ENCODE measurements at regions not wholly inside any gene's neighbourhood (a gene's known extent, or its start where the extent isn't known, plus 50 kb on each side); places are given as distances from the start of the nearest gene placed in this dataset.

DNA sequence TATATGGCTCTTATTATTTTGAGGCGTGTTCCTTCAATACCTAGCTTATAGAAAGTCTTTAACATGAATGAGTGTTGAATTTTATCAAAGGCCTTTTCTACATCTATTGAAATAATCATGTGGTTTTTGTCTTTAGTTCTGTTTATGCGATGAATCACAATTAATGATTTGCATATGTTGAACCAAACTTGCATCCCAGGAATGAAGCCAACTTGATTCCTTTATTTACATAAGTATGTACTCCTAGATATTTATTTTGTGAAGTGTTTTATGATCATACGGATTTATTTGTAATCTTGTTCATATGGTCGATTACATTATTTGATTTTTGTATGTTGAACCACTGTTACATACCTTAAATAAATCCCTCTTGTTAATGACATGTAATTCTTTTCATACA is 244.3 kb upstream of the KCND2 start:
- BruUV-seq (replicated peaks), result no TSS peak
- no peak overlapping the region for H3K27ac Mint-ChIP-seq (ENCODE audit: unreplicated experiment)
- no peaks in the 10 kb centered on the region for H3K36me3 Mint-ChIP-seq (ENCODE audit: insufficient read depth, unreplicated experiment)
- H3K4me1 Mint-ChIP-seq (ENCODE audit: low read depth, unreplicated experiment), result no peaks in the 10 kb centered on the region
- H3K27me3 Mint-ChIP-seq (ENCODE audit: insufficient read depth, unreplicated experiment), result no peaks in the 10 kb centered on the region
- Histone ChIP-seq H3K36me3 (ENCODE audit: control insufficient read depth, insufficient read depth, low read length) (no peaks in the 10 kb centered on the region), H3K4me1 (no peaks in the 10 kb centered on the region), H3K4me3 (ENCODE audit: low read depth, low read length) (no peak overlapping the region), H3K27me3 (replicated peaks; ENCODE audit: control insufficient read depth, insufficient read depth, low read length) (no peaks in the 10 kb centered on the region), H3K9me3 (no peaks in the 10 kb centered on the region)
- TF ChIP-seq, protein P1, sequence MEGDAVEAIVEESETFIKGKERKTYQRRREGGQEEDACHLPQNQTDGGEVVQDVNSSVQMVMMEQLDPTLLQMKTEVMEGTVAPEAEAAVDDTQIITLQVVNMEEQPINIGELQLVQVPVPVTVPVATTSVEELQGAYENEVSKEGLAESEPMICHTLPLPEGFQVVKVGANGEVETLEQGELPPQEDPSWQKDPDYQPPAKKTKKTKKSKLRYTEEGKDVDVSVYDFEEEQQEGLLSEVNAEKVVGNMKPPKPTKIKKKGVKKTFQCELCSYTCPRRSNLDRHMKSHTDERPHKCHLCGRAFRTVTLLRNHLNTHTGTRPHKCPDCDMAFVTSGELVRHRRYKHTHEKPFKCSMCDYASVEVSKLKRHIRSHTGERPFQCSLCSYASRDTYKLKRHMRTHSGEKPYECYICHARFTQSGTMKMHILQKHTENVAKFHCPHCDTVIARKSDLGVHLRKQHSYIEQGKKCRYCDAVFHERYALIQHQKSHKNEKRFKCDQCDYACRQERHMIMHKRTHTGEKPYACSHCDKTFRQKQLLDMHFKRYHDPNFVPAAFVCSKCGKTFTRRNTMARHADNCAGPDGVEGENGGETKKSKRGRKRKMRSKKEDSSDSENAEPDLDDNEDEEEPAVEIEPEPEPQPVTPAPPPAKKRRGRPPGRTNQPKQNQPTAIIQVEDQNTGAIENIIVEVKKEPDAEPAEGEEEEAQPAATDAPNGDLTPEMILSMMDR (IDR thresholded peaks at IDR 0.05; ENCODE audit: insufficient read depth in 1 of 2, low read depth in 1 of 2, low read length in 1 of 2, severe bottlenecking in 1 of 2, unreplicated experiment in 1 of 2), result no peak
- intact Hi-C loops (cut with micrococcal nuclease; ENCODE audit: unreplicated experiment), result no loop called here
- DNase-seq, result no peak
- POLR2A ChIA-PET, result no interaction called here
- CTCF ChIA-PET, result no interaction called here
- H3K9me3 Mint-ChIP-seq (ENCODE audit: unreplicated experiment), result no peaks in the 10 kb centered on the region
- no peak overlapping the region for H3K4me3 Mint-ChIP-seq (ENCODE audit: unreplicated experiment)

DNA sequence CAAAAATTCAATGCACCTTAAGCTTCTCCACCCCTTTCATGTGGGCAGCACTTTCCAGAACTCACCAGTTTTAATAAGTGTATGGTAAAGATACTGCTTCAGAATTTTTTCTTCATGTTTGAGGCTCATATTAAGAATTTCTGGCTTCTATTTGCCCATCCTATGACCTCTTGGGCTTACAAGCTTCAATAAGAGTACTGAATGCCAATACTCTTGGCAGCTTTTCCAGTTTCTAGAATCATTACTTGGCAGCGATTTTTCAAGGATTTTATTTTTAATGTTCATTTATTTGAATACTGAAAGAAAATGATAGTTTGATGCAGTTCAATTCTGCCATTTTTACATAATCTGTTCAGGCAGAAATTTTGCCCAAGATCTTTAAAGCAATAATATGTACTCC is 242.1 kb upstream of the KCND2 start:
- H3K4me1 Mint-ChIP-seq (ENCODE audit: low read depth, unreplicated experiment), result no peaks in the 10 kb centered on the region
- TF ChIP-seq, protein P1 (IDR thresholded peaks at IDR 0.05; ENCODE audit: insufficient read depth in 1 of 2, low read depth in 1 of 2, low read length in 1 of 2, severe bottlenecking in 1 of 2, unreplicated experiment in 1 of 2), result no peak
- no peaks in the 10 kb centered on the region for H3K27me3 Mint-ChIP-seq (ENCODE audit: insufficient read depth, unreplicated experiment)
- Histone ChIP-seq H3K4me1 (no peaks in the 10 kb centered on the region), H3K36me3 (ENCODE audit: control insufficient read depth, insufficient read depth, low read length) (no peaks in the 10 kb centered on the region), H3K4me3 (ENCODE audit: low read depth, low read length) (no peak overlapping the region), H3K9me3 (no peaks in the 10 kb centered on the region), H3K27me3 (replicated peaks; ENCODE audit: control insufficient read depth, insufficient read depth, low read length) (no peaks in the 10 kb centered on the region)
- ChIA-PET POLR2A (no interaction called here), CTCF (no interaction called here)
- no peaks in the 10 kb centered on the region for H3K9me3 Mint-ChIP-seq (ENCODE audit: unreplicated experiment)
- BruUV-seq (replicated peaks), result no TSS peak
- no peaks in the 10 kb centered on the region for H3K36me3 Mint-ChIP-seq (ENCODE audit: insufficient read depth, unreplicated experiment)
- no peak overlapping the region for H3K27ac Mint-ChIP-seq (ENCODE audit: unreplicated experiment)
- no peak overlapping the region for H3K4me3 Mint-ChIP-seq (ENCODE audit: unreplicated experiment)
- DNase-seq, result no peak
- intact Hi-C loops (cut with micrococcal nuclease; ENCODE audit: unreplicated experiment), result no loop called here

DNA sequence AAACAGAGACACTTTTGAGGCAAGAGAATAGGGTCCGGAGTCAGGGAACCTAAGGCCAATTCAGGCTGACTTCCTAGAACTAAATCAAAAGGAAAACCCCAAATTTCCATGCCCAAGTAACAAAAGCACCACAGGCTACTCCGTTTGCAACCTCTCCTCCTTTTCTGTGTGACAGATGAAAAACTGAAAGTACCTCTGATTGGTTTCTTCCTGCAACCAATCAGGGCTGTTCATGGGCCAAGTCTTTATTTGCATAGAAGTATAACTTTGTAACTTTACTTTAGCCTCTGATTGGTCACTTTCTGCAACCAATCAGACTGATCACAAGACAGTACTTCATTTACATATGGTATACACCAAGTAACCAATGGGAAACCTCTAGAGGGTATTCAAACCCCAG is 239.9 kb upstream of the KCND2 start:
- Mint-ChIP-seq H3K9me3 (ENCODE audit: unreplicated experiment) (peaks cover 10% of the 10 kb centered on the region), H3K36me3 (ENCODE audit: insufficient read depth, unreplicated experiment) (no peaks in the 10 kb centered on the region), H3K27ac (ENCODE audit: unreplicated experiment) (no peak overlapping the region), H3K4me3 (ENCODE audit: unreplicated experiment) (no peak overlapping the region), H3K27me3 (ENCODE audit: insufficient read depth, unreplicated experiment) (no peaks in the 10 kb centered on the region), H3K4me1 (ENCODE audit: low read depth, unreplicated experiment) (no peaks in the 10 kb centered on the region)
- ChIA-PET POLR2A (no interaction called here), CTCF (no interaction called here)
- H3K9me3 ChIP-seq, result no peaks in the 10 kb centered on the region
- intact Hi-C loops (cut with micrococcal nuclease; ENCODE audit: unreplicated experiment), result no loop called here
- no peaks in the 10 kb centered on the region for H3K36me3 ChIP-seq (ENCODE audit: control insufficient read depth, insufficient read depth, low read length)
- no peaks in the 10 kb centered on the region for H3K27me3 ChIP-seq (replicated peaks; ENCODE audit: control insufficient read depth, insufficient read depth, low read length)
- DNase-seq, result no peak
- TF ChIP-seq, protein P1 (IDR thresholded peaks at IDR 0.05; ENCODE audit: insufficient read depth in 1 of 2, low read depth in 1 of 2, low read length in 1 of 2, severe bottlenecking in 1 of 2, unreplicated experiment in 1 of 2), result no peak
- H3K4me1 ChIP-seq, result no peaks in the 10 kb centered on the region
- H3K4me3 ChIP-seq (ENCODE audit: low read depth, low read length), result no peak overlapping the region
- no TSS peak for BruUV-seq (replicated peaks)

Data from Caco-2 (cell line).